SK-N-SH treated with all-trans-retinoic acid at 6 μM for 48 hours (cell line): ENCODE measurements at regions not wholly inside any gene's neighbourhood (a gene's known extent, or its start where the extent isn't known, plus 50 kb on each side); places are given as distances from the start of the nearest gene placed in this dataset.

Source experiments
- ATAC-seq: fragments of 200-7000 bp; cut with Tn5 transposase; 3 replicates; pipeline ENCODE4 v1.9.1; 2020; ENCODE audit warnings: mild to moderate bottlenecking, moderate library complexity
- ARNTL ChIP-seq: fragments of 450-650 bp; formaldehyde crosslinking; IDR thresholded peaks from 2 replicates; pipeline ENCODE4 v1.5.0; 2020; ENCODE audit warnings: low read depth, mild to moderate bottlenecking, moderate library complexity, borderline replicate concordance
- GLIS3 ChIP-seq: fragments of 250-450 bp; sonication (Bioruptor Pico); IDR thresholded peaks from 2 replicates; pipeline ENCODE4 v1.5.0; 2020; ENCODE audit warnings: mild to moderate bottlenecking, moderate library complexity
- ISL1 ChIP-seq: fragments of 250-450 bp; sonication (Bioruptor Pico); IDR thresholded peaks from 2 replicates; pipeline ENCODE4 v2.1.2; 2022; ENCODE audit warnings: mild to moderate bottlenecking, moderate library complexity
- OSR1 ChIP-seq: fragments of 250-450 bp; sonication (Bioruptor Pico); IDR thresholded peaks from 2 replicates; pipeline ENCODE4 v1.8.0; 2022; ENCODE audit warnings: moderate library complexity, mild to moderate bottlenecking, inconsistent platforms
- PPARA ChIP-seq: fragments of 250-450 bp; sonication (Bioruptor Pico); IDR thresholded peaks from 2 replicates; pipeline ENCODE4 v1.5.0; 2020; ENCODE audit warnings: mild to moderate bottlenecking, borderline replicate concordance
- RARB ChIP-seq: fragments of 250-450 bp; sonication (Bioruptor Pico); IDR thresholded peaks from 2 replicates; pipeline ENCODE4 v1.8.0; 2021; ENCODE audit warnings: mild to moderate bottlenecking, moderate library complexity
- SNAI2 ChIP-seq: fragments of 250-450 bp; sonication (Bioruptor Pico); IDR thresholded peaks from 2 replicates; pipeline ENCODE4 v1.5.0; 2020; ENCODE audit warnings: mild to moderate bottlenecking, moderate library complexity
- TCF4 ChIP-seq: fragments of 250-450 bp; sonication (Bioruptor Pico); IDR thresholded peaks from 2 replicates; pipeline ENCODE4 v1.8.0; 2021; ENCODE audit warnings: mild to moderate bottlenecking, moderate library complexity, borderline replicate concordance
- TSHZ2 ChIP-seq: fragments of 250-450 bp; sonication (Bioruptor Pico); IDR thresholded peaks from 2 replicates; pipeline ENCODE4 v1.5.0; 2020; ENCODE audit warnings: mild to moderate bottlenecking, moderate library complexity
- ZC3H10 ChIP-seq: fragments of 250-450 bp; sonication (Bioruptor Pico); IDR thresholded peaks from 2 replicates; pipeline ENCODE4 v1.5.1; 2021; ENCODE audit warnings: mild to moderate bottlenecking, moderate library complexity
- ZFP3 ChIP-seq: fragments of 250-450 bp; sonication (Bioruptor Pico); IDR thresholded peaks from 2 replicates; pipeline ENCODE4 v1.5.0; 2020; ENCODE audit warnings: mild to moderate bottlenecking, moderate library complexity
- ZFP30 ChIP-seq: fragments of 450-650 bp; formaldehyde crosslinking; IDR thresholded peaks from 2 replicates; pipeline ENCODE4 v1.5.0; 2022; ENCODE audit warnings: mild to moderate bottlenecking, moderate library complexity
- ZNF565 ChIP-seq: fragments of 450-650 bp; formaldehyde crosslinking; conservative IDR thresholded peaks from 2 replicates; pipeline ENCODE4 v1.5.0; 2020; ENCODE audit warnings: low read depth, mild to moderate bottlenecking, moderate library complexity
- ZNF8 ChIP-seq: fragments of 450-650 bp; formaldehyde crosslinking; IDR thresholded peaks from 2 replicates; pipeline ENCODE4 v1.5.0; 2020; ENCODE audit warnings: mild to moderate bottlenecking, moderate library complexity
- TF ChIP-seq, protein P1 (sequence below): fragments of 250-450 bp; sonication (Bioruptor Pico); IDR thresholded peaks from 2 replicates; pipeline ENCODE4 v1.8.0; 2020; ENCODE audit warnings: mild to moderate bottlenecking, moderate library complexity, borderline replicate concordance
- TF ChIP-seq, protein P2 (sequence below): fragments of 250-450 bp; sonication (Bioruptor Pico); IDR thresholded peaks from 2 replicates; pipeline ENCODE4 v1.5.1; 2020; ENCODE audit warnings: low read depth, mild to moderate bottlenecking, moderate library complexity
- TF ChIP-seq, protein P3 (sequence below): fragments of 250-450 bp; sonication (Bioruptor Pico); IDR thresholded peaks from 2 replicates; pipeline ENCODE4 v1.8.0; 2021; ENCODE audit warnings: low read depth, mild to moderate bottlenecking, moderate library complexity, borderline replicate concordance
- TF ChIP-seq, protein P4 (sequence below): fragments of 250-450 bp; sonication (Bioruptor Pico); IDR thresholded peaks from 2 replicates; pipeline ENCODE4 v1.5.1; 2021; ENCODE audit warnings: mild to moderate bottlenecking, moderate library complexity

DNA sequence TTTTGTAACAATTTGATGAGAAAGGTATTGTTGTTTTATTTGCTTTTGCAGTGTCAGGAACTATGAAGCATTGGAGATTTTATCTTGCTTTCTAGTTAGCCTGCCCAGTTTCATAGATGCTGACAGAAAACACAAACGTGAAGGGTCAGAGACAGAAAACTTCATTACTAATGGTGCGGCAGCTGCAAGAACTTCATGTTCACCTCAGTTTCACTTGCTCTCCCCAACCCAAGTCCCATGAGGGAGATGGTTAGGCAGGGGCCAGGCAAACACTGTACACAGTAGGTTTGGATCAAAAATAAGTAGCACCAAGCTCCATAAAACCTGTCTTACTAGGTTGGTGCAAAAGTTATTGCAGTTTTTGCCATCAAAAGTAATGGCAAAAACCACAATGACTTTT is 550.2 kb upstream of the MIR17HG start:
- ATAC-seq, result no peak
- TF ChIP-seq ZNF8 (CRISPR knock-in tag) (no peak), TCF4 (CRISPR knock-in tag) (no peak), SNAI2 (CRISPR knock-in tag) (no peak), ZC3H10 (CRISPR knock-in tag) (no peak), ZFP3 (CRISPR knock-in tag) (no peak), ZNF565 (CRISPR knock-in tag) (no peak), ZFP30 (no peak), GLIS3 (CRISPR knock-in tag) (no peak)
- TF ChIP-seq, protein P1, sequence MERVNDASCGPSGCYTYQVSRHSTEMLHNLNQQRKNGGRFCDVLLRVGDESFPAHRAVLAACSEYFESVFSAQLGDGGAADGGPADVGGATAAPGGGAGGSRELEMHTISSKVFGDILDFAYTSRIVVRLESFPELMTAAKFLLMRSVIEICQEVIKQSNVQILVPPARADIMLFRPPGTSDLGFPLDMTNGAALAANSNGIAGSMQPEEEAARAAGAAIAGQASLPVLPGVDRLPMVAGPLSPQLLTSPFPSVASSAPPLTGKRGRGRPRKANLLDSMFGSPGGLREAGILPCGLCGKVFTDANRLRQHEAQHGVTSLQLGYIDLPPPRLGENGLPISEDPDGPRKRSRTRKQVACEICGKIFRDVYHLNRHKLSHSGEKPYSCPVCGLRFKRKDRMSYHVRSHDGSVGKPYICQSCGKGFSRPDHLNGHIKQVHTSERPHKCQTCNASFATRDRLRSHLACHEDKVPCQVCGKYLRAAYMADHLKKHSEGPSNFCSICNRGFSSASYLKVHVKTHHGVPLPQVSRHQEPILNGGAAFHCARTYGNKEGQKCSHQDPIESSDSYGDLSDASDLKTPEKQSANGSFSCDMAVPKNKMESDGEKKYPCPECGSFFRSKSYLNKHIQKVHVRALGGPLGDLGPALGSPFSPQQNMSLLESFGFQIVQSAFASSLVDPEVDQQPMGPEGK (CRISPR knock-in tag), result no peak
- TF ChIP-seq, protein P2, sequence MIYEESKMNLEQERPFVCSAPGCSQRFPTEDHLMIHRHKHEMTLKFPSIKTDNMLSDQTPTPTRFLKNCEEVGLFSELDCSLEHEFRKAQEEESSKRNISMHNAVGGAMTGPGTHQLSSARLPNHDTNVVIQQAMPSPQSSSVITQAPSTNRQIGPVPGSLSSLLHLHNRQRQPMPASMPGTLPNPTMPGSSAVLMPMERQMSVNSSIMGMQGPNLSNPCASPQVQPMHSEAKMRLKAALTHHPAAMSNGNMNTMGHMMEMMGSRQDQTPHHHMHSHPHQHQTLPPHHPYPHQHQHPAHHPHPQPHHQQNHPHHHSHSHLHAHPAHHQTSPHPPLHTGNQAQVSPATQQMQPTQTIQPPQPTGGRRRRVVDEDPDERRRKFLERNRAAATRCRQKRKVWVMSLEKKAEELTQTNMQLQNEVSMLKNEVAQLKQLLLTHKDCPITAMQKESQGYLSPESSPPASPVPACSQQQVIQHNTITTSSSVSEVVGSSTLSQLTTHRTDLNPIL (CRISPR knock-in tag), result no peak
- TF ChIP-seq, protein P3, sequence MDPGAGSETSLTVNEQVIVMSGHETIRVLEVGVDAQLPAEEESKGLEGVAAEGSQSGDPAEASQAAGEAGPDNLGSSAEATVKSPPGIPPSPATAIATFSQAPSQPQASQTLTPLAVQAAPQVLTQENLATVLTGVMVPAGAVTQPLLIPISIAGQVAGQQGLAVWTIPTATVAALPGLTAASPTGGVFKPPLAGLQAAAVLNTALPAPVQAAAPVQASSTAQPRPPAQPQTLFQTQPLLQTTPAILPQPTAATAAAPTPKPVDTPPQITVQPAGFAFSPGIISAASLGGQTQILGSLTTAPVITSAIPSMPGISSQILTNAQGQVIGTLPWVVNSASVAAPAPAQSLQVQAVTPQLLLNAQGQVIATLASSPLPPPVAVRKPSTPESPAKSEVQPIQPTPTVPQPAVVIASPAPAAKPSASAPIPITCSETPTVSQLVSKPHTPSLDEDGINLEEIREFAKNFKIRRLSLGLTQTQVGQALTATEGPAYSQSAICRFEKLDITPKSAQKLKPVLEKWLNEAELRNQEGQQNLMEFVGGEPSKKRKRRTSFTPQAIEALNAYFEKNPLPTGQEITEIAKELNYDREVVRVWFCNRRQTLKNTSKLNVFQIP (CRISPR knock-in tag), result no peak

- TF ChIP-seq, protein P1 (CRISPR knock-in tag), result no peak
- TF ChIP-seq ZFP30, result no peak
- no peak for TF ChIP-seq OSR1 (CRISPR knock-in tag)
- no peak for TF ChIP-seq ZNF8 (CRISPR knock-in tag)
- no peak for TF ChIP-seq ZNF565 (CRISPR knock-in tag)
- TF ChIP-seq, protein P4, sequence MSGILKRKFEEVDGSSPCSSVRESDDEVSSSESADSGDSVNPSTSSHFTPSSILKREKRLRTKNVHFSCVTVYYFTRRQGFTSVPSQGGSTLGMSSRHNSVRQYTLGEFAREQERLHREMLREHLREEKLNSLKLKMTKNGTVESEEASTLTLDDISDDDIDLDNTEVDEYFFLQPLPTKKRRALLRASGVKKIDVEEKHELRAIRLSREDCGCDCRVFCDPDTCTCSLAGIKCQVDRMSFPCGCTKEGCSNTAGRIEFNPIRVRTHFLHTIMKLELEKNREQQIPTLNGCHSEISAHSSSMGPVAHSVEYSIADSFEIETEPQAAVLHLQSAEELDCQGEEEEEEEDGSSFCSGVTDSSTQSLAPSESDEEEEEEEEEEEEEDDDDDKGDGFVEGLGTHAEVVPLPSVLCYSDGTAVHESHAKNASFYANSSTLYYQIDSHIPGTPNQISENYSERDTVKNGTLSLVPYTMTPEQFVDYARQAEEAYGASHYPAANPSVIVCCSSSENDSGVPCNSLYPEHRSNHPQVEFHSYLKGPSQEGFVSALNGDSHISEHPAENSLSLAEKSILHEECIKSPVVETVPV, result no peak
- TF ChIP-seq, protein P3 (CRISPR knock-in tag), result no peak
- no peak for TF ChIP-seq SNAI2 (CRISPR knock-in tag)
- TF ChIP-seq RARB (CRISPR knock-in tag), result no peak
- TF ChIP-seq GLIS3 (CRISPR knock-in tag), result no peak
- no peak for TF ChIP-seq PPARA (CRISPR knock-in tag)
- TF ChIP-seq TCF4 (CRISPR knock-in tag), result no peak
- TF ChIP-seq ISL1 (CRISPR knock-in tag), result no peak
- TF ChIP-seq, protein P2 (CRISPR knock-in tag), result no peak
- TF ChIP-seq TSHZ2 (CRISPR knock-in tag), result no peak
- no peak for TF ChIP-seq ZFP3 (CRISPR knock-in tag)
- TF ChIP-seq ARNTL (CRISPR knock-in tag), result no peak
- ATAC-seq, result no peak
These were observed 549.1 kb upstream of the MIR17HG start for GRCh38 chr13:90798381-90798780.
